SK-N-SH treated with all-trans-retinoic acid at 6 μM for 48 hours (cell line): ENCODE measurements at regions not wholly inside any gene's neighbourhood (a gene's known extent, or its start where the extent isn't known, plus 50 kb on each side); places are given as distances from the start of the nearest gene placed in this dataset.

Experiments
- ATAC-seq: fragments of 200-7000 bp; cut with Tn5 transposase; 3 replicates; pipeline ENCODE4 v1.9.1; 2020; ENCODE audit warnings: mild to moderate bottlenecking, moderate library complexity
- ARNTL ChIP-seq: fragments of 450-650 bp; formaldehyde crosslinking; IDR thresholded peaks from 2 replicates; pipeline ENCODE4 v1.5.0; 2020; ENCODE audit warnings: low read depth, mild to moderate bottlenecking, moderate library complexity, borderline replicate concordance
- BACH2 ChIP-seq: fragments of 250-450 bp; sonication (Bioruptor Pico); IDR thresholded peaks from 2 replicates; pipeline ENCODE4 v1.9.0; 2021; ENCODE audit warnings: mild to moderate bottlenecking, borderline replicate concordance
- CREB5 ChIP-seq: fragments of 250-450 bp; sonication (Bioruptor Pico); IDR thresholded peaks from 2 replicates; pipeline ENCODE4 v1.5.1; 2020; ENCODE audit warnings: low read depth, mild to moderate bottlenecking, moderate library complexity
- CSDC2 ChIP-seq: fragments of 250-450 bp; sonication (Bioruptor Pico); IDR thresholded peaks from 2 replicates; pipeline ENCODE4 v1.5.0; 2020; ENCODE audit warnings: mild to moderate bottlenecking, moderate library complexity
- ESRRG ChIP-seq: fragments of 250-450 bp; sonication (Bioruptor Pico); IDR thresholded peaks from 2 replicates; pipeline ENCODE4 v1.6.1; 2021; ENCODE audit warnings: mild to moderate bottlenecking
- GLIS3 ChIP-seq: fragments of 250-450 bp; sonication (Bioruptor Pico); IDR thresholded peaks from 2 replicates; pipeline ENCODE4 v1.5.0; 2020; ENCODE audit warnings: mild to moderate bottlenecking, moderate library complexity
- ISL1 ChIP-seq: fragments of 250-450 bp; sonication (Bioruptor Pico); IDR thresholded peaks from 2 replicates; pipeline ENCODE4 v2.1.2; 2022; ENCODE audit warnings: mild to moderate bottlenecking, moderate library complexity
- OSR1 ChIP-seq: fragments of 250-450 bp; sonication (Bioruptor Pico); IDR thresholded peaks from 2 replicates; pipeline ENCODE4 v1.8.0; 2022; ENCODE audit warnings: moderate library complexity, mild to moderate bottlenecking, inconsistent platforms
- POU6F1 ChIP-seq: fragments of 250-450 bp; sonication (Bioruptor Pico); IDR thresholded peaks from 2 replicates; pipeline ENCODE4 v1.8.0; 2021; ENCODE audit warnings: low read depth, mild to moderate bottlenecking, moderate library complexity, borderline replicate concordance
- PPARA ChIP-seq: fragments of 250-450 bp; sonication (Bioruptor Pico); IDR thresholded peaks from 2 replicates; pipeline ENCODE4 v1.5.0; 2020; ENCODE audit warnings: mild to moderate bottlenecking, borderline replicate concordance
- RARB ChIP-seq: fragments of 250-450 bp; sonication (Bioruptor Pico); IDR thresholded peaks from 2 replicates; pipeline ENCODE4 v1.8.0; 2021; ENCODE audit warnings: mild to moderate bottlenecking, moderate library complexity
- SNAI2 ChIP-seq: fragments of 250-450 bp; sonication (Bioruptor Pico); IDR thresholded peaks from 2 replicates; pipeline ENCODE4 v1.5.0; 2020; ENCODE audit warnings: mild to moderate bottlenecking, moderate library complexity
- TCF4 ChIP-seq: fragments of 250-450 bp; sonication (Bioruptor Pico); IDR thresholded peaks from 2 replicates; pipeline ENCODE4 v1.8.0; 2021; ENCODE audit warnings: mild to moderate bottlenecking, moderate library complexity, borderline replicate concordance
- TOX ChIP-seq: fragments of 250-450 bp; sonication (Bioruptor Pico); IDR thresholded peaks from 2 replicates; pipeline ENCODE4 v1.8.0; 2021; ENCODE audit warnings: mild to moderate bottlenecking, moderate library complexity, borderline replicate concordance
- ZC3H10 ChIP-seq: fragments of 250-450 bp; sonication (Bioruptor Pico); IDR thresholded peaks from 2 replicates; pipeline ENCODE4 v1.5.1; 2021; ENCODE audit warnings: mild to moderate bottlenecking, moderate library complexity
- ZFP3 ChIP-seq: fragments of 250-450 bp; sonication (Bioruptor Pico); IDR thresholded peaks from 2 replicates; pipeline ENCODE4 v1.5.0; 2020; ENCODE audit warnings: mild to moderate bottlenecking, moderate library complexity
- ZFP30 ChIP-seq: fragments of 450-650 bp; formaldehyde crosslinking; IDR thresholded peaks from 2 replicates; pipeline ENCODE4 v1.5.0; 2022; ENCODE audit warnings: mild to moderate bottlenecking, moderate library complexity
- ZNF565 ChIP-seq: fragments of 450-650 bp; formaldehyde crosslinking; conservative IDR thresholded peaks from 2 replicates; pipeline ENCODE4 v1.5.0; 2020; ENCODE audit warnings: low read depth, mild to moderate bottlenecking, moderate library complexity
- ZNF8 ChIP-seq: fragments of 450-650 bp; formaldehyde crosslinking; IDR thresholded peaks from 2 replicates; pipeline ENCODE4 v1.5.0; 2020; ENCODE audit warnings: mild to moderate bottlenecking, moderate library complexity
- TF ChIP-seq, protein P1 (sequence below): fragments of 250-450 bp; sonication (Bioruptor Pico); IDR thresholded peaks from 2 replicates; pipeline ENCODE4 v1.5.1; 2021; ENCODE audit warnings: mild to moderate bottlenecking, moderate library complexity

- ATAC-seq: peak; percentile 92
- no peak for TF ChIP-seq ZFP3 (CRISPR knock-in tag)
- TF ChIP-seq OSR1: no peak
- no peak for TF ChIP-seq SNAI2 (CRISPR knock-in tag)
Measured at GRCh38 chr12:65649126-65649525, 175.2 kb upstream of the HMGA2 start.

DNA sequence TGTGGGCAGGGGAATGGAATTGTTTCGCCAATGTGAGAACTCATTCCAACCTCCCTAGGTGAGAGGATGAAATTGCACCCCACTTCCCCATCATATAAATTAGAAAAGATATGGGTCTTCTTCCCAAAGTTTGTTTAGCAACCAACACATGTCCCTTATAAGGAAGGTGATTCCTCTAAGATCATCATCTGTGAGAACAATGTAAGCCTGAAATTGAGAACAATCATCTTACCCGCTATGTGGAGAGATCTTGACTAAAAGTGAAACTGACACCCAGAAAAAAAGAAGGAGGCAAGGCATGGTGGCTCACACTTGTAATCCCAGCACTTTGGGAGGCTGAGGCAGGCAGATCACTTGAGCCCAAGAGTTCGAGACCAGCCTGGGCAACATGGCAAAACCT, 173.2 kb upstream of the HMGA2 start:
- no peak for ATAC-seq
- no peak for TF ChIP-seq ZFP30 (CRISPR knock-in tag)
- no peak for TF ChIP-seq PPARA (CRISPR knock-in tag)
- no peak for TF ChIP-seq ZNF8 (CRISPR knock-in tag)
- TF ChIP-seq ARNTL (CRISPR knock-in tag): no peak
- TF ChIP-seq ZC3H10 (CRISPR knock-in tag): no peak
- TF ChIP-seq TOX (CRISPR knock-in tag): no peak

GRCh38 chr12:65653321-65653720, 171.0 kb upstream of the HMGA2 start:
- TF ChIP-seq BACH2 (no peak), ESRRG (no peak), GLIS3 (no peak), SNAI2 (CRISPR knock-in tag) (no peak), TCF4 (no peak), ZNF565 (no peak), ZNF8 (CRISPR knock-in tag) (no peak), ZFP3 (CRISPR knock-in tag) (no peak), OSR1 (no peak), ISL1 (no peak), CREB5 (CRISPR knock-in tag) (no peak), PPARA (CRISPR knock-in tag) (no peak), ZC3H10 (CRISPR knock-in tag) (no peak)
- ATAC-seq: no peak

DNA sequence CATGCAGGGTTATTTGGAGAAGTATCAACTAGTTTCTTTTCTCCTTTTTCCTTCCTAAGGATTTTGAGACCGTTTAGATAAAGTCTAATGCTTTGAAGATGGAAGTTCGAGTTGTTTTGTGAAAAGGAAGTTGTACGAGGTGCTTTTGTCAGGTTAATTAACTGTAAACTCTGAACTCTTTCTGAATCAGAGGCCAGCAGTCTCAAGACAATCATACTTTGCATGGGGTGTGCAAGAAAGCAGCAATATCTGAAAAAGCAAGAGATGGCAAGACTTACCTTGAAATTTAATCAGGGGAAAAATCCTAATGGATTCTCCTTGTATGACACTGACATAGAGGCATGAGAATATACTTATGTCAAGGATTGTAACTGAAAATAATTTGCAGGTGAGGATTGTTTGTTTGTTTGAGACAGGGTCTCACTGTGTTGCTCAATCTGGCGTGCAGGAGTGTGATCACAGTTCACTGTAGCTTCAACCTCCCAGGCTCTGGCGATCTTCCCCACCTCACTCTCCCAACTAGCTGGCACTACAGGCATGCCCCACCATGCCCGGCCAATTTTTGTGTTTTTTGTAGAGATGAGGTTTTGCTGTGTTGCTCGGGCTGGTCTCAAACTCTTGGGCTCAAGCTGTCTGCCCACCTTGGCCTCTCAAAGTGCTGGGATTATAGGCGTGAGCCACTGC, 170.2 kb upstream of the HMGA2 start:
- peak; percentile 12; the same call in 2 of the 3 replicates for ATAC-seq
- TF ChIP-seq ARNTL (CRISPR knock-in tag) (no peak), SNAI2 (CRISPR knock-in tag) (no peak), GLIS3 (no peak), CREB5 (CRISPR knock-in tag) (no peak), CSDC2 (CRISPR knock-in tag) (no peak), BACH2 (no peak), TOX (CRISPR knock-in tag) (no peak), ESRRG (no peak)

- ATAC-seq: peak; percentile 43
- TF ChIP-seq PPARA (CRISPR knock-in tag) (no peak), BACH2 (no peak), ZNF565 (no peak), ISL1 (no peak), GLIS3 (no peak), ESRRG (no peak), ZFP30 (CRISPR knock-in tag) (no peak), POU6F1 (CRISPR knock-in tag) (no peak), ARNTL (CRISPR knock-in tag) (no peak), RARB (CRISPR knock-in tag) (no peak)
- TF ChIP-seq, protein P1, sequence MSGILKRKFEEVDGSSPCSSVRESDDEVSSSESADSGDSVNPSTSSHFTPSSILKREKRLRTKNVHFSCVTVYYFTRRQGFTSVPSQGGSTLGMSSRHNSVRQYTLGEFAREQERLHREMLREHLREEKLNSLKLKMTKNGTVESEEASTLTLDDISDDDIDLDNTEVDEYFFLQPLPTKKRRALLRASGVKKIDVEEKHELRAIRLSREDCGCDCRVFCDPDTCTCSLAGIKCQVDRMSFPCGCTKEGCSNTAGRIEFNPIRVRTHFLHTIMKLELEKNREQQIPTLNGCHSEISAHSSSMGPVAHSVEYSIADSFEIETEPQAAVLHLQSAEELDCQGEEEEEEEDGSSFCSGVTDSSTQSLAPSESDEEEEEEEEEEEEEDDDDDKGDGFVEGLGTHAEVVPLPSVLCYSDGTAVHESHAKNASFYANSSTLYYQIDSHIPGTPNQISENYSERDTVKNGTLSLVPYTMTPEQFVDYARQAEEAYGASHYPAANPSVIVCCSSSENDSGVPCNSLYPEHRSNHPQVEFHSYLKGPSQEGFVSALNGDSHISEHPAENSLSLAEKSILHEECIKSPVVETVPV (CRISPR knock-in tag): no peak
Measured at GRCh38 chr12:65655074-65655493, 169.2 kb upstream of the HMGA2 start.
